ENCODE measurements at regions not wholly inside any gene's neighbourhood (a gene's known extent, or its start where the extent isn't known, plus 50 kb on each side); places are given as distances from the start of the nearest gene placed in this dataset.

DNA sequence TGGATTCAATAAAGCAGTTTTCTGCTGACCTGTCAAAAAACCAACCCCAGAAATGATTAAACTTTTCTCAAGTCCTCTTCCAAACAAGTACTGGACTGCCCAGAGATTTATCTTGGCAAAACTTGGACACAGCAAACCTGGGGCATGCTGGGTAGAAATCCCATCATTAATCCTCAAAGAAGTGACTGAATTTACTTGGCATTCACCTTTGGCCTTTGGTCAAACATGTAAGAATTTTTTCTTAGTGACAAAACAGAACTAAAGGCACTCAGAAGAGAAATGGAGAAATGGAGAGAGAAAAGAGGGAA is 248.6 kb upstream of the NREP start:
- Histone ChIP-seq H3K4me3 (ENCODE audit: insufficient read depth, low read depth, low read length) (no peak overlapping the region), H3K14ac (replicated peaks; ENCODE audit: low read depth, low read length) (peak overlapping the region; percentile 74), H3K9ac (ENCODE audit: low read depth, low read length) (no peak overlapping the region), H3K9me3 (ENCODE audit: control insufficient read depth, insufficient read depth, low read length) (no peaks in the 10 kb centered on the region), H3K9me1 (ENCODE audit: insufficient read depth, low read length) (peaks cover 9% of the 10 kb centered on the region; the same call in 1 of the 2 replicates), H4K91ac (ENCODE audit: insufficient read depth, low read depth, low read length) (peak overlapping the region; percentile 77), H3K27ac (ENCODE audit: insufficient read depth, low read length) (peak overlapping the region; percentile 80; the same call in 1 of the 2 replicates), H3K27me3 (ENCODE audit: control insufficient read depth, insufficient read depth, low read length) (no peaks in the 10 kb centered on the region), H2BK20ac (ENCODE audit: low read depth, low read length) (peak overlapping the region; percentile 97), H3K4ac (ENCODE audit: low read depth, low read length) (peak overlapping the region; percentile 92), H3K23ac (ENCODE audit: low read depth, low read length) (peak overlapping the region; percentile 85; the same call in 1 of the 2 replicates), H3K56ac (ENCODE audit: extremely low read depth, insufficient read depth, low read length) (peak overlapping the region; percentile 72; the same call in 1 of the 2 replicates), H3K18ac (ENCODE audit: low read depth, low read length) (peak overlapping the region; percentile 95), H2AK9ac (replicated peaks; ENCODE audit: low read depth, low read length, poor library complexity) (no peak overlapping the region), H4K8ac (ENCODE audit: low read depth in 2 of 2, low read length in 2 of 2) (peak overlapping the region; percentile 31 to 87; a peak in 3 of 4 replicates), H4K20me1 (ENCODE audit: insufficient read depth, low read length) (no peaks in the 10 kb centered on the region), H2BK120ac (ENCODE audit: low read depth, low read length) (peak overlapping the region; percentile 99), H3K79me1 (ENCODE audit: low read depth in 1 of 2, low read length in 2 of 2) (no peaks in the 10 kb centered on the region), H3K36me3 (ENCODE audit: control insufficient read depth, insufficient read depth, low read length) (no peaks in the 10 kb centered on the region), H2AK5ac (ENCODE audit: low read depth, low read length) (no peak overlapping the region), H3K4me1 (ENCODE audit: control insufficient read depth, insufficient read depth, low read length) (peaks cover 13% of the 10 kb centered on the region), H3K4me2 (ENCODE audit: low read depth, low read length) (no peak overlapping the region), H2BK5ac (ENCODE audit: low read depth, low read length, poor library complexity, severe bottlenecking) (peak overlapping the region; percentile 97), H4K5ac (ENCODE audit: low read depth, low read length) (peak overlapping the region; percentile 81; the same call in 1 of the 2 replicates), H2BK15ac (ENCODE audit: low read depth, low read length) (peak overlapping the region; percentile 53; the same call in 1 of the 3 replicates), H2AFZ (replicated peaks; ENCODE audit: low read length, poor library complexity) (no peak overlapping the region)
- peak; percentile 97 for TF ChIP-seq MAFK (IDR thresholded peaks at IDR 0.05; ENCODE audit: low read depth, low read length)
- TF ChIP-seq, protein P1, sequence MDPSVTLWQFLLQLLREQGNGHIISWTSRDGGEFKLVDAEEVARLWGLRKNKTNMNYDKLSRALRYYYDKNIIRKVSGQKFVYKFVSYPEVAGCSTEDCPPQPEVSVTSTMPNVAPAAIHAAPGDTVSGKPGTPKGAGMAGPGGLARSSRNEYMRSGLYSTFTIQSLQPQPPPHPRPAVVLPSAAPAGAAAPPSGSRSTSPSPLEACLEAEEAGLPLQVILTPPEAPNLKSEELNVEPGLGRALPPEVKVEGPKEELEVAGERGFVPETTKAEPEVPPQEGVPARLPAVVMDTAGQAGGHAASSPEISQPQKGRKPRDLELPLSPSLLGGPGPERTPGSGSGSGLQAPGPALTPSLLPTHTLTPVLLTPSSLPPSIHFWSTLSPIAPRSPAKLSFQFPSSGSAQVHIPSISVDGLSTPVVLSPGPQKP (IDR thresholded peaks at IDR 0.05; ENCODE audit: borderline replicate concordance, low read depth, low read length) = no peak
- TF ChIP-seq RAD21 (IDR thresholded peaks at IDR 0.05; ENCODE audit: low read length) = no peak
- TF ChIP-seq, protein P2, sequence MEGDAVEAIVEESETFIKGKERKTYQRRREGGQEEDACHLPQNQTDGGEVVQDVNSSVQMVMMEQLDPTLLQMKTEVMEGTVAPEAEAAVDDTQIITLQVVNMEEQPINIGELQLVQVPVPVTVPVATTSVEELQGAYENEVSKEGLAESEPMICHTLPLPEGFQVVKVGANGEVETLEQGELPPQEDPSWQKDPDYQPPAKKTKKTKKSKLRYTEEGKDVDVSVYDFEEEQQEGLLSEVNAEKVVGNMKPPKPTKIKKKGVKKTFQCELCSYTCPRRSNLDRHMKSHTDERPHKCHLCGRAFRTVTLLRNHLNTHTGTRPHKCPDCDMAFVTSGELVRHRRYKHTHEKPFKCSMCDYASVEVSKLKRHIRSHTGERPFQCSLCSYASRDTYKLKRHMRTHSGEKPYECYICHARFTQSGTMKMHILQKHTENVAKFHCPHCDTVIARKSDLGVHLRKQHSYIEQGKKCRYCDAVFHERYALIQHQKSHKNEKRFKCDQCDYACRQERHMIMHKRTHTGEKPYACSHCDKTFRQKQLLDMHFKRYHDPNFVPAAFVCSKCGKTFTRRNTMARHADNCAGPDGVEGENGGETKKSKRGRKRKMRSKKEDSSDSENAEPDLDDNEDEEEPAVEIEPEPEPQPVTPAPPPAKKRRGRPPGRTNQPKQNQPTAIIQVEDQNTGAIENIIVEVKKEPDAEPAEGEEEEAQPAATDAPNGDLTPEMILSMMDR (conservative IDR thresholded peaks at IDR 0.05; ENCODE audit: low read depth, low read length) = no peak
- dilution Hi-C loops (cut with HindIII; ENCODE audit: low sequenced_read_pairs, unreplicated experiment) = no loop called here
- intact Hi-C loops (cut with micrococcal nuclease) = no loop called here
- ChIA-PET CTCF (no interaction called here), POLR2A (ENCODE audit: unreplicated experiment) (no interaction called here)
- peak; percentile 50 for DNase-seq
- in situ Hi-C loops (cut with MboI; ENCODE audit: low sequenced_read_pairs) = loop anchor here (10.0 kb wide), 1 partner anchor 139 kb away; no protein-coding TSS in a partner anchor
- no TSS peak for BruUV-seq (replicated peaks)
- ATAC-seq (ENCODE audit: low read depth) = no peak
